T1000 (cell line): ENCODE measurements at regions not wholly inside any gene's neighbourhood (a gene's known extent, or its start where the extent isn't known, plus 50 kb on each side); places are given as distances from the start of the nearest gene placed in this dataset.
"Not testable (repeated sequence)": the region's sequence is repeated elsewhere in the genome, so short reads cannot be mapped to it uniquely, and the experiment has no call there.

Experiments
- DNase-seq: peaks from one replicate; lab custom pipeline; 2025; ENCODE audit warnings: mixed read lengths; lab: John Stamatoyannopoulos, UW

DNA sequence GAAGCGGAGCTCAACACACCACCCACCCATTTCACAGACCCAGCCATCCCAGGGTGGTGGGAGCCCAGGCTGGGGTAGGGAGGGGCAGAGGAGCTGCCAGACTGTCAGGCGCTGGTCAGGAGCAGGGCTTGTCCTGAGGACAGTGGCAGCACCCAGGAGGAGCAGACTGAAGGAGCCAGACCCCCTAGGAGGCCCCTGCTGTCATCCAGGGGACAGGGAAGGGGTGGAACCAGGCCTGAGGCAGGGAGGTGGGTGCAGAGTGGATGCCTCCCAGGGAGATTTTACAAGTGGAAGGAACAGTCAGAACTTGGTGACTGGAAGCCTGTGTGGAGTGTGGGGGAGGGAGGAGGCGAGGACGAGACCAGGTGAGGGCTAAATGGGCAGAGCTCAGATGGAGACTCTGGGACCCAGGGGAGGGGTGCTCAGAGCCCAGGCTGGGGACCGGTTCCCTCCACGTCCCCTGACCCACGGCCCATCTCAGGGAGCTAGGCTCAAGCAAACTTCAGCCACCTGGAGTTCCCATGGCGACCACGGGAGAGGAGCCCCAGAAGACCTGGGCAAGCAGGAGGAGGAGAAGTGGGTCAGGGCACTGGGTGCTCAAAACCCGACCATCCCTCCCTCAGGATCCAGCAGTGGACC lies 215.4 kb downstream of the TBC1D2B start:
- not testable (repeated sequence) for DNase-seq

DNA sequence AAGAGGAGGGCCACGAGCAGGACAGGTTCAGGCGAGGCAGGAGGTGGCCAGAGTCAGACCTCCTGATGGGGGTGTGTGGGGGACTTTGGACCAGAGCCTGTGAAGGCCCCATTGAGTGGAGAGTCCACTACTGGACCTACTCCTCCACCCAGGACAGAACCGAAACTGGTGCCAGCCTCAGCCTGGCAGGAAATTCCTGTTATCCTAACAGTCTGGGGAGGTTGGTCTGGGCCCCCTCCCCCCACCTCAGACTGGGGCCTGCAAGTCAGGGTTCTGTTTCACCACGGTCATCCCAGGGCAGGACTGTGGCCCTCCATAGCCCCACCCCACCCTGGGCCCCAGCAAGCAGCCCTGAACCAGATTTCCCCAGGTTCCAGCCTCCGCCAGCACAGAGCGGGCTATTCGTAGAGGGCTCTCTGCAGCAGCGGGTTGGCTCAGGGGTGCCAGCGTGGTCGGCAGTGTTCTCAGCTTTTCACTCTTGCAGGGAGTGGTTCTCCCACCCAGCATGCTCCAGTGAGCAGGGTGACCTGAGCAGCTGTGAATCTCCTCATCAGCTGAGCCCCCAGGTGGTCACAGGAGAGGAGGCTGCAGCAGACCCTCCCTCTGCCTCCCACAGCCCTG lies 217.3 kb downstream of the TBC1D2B start:
- DNase-seq = no peak

DNA sequence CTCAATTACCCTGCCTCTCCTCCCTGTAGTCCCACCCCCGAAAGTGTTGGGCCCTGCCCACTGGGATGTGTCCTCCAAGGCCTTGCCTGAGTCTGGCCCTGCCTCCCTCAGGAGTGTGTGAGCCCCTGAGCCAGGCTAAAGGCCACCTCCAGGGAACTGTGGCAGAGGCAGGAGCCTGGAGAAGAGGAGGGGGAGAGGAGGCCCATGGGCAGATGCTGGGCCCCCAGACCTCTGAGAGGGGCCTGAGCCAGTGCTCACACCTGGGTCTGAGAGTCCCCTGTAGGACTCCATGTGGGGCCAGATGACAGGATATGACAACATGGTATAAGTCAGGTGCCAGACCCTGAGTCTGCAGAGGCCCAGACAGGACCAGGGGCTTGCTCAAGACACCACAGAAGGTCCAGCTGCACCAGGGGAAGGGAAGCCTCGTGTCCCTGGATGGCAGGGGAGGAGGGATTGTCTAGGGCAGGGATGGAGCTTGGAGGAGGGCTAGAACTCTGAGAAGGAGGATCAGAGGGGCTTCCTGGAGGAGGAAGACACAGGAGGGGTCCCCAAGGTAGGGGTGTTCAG lies 217.9 kb downstream of the TBC1D2B start:
- DNase-seq = no peak

DNA sequence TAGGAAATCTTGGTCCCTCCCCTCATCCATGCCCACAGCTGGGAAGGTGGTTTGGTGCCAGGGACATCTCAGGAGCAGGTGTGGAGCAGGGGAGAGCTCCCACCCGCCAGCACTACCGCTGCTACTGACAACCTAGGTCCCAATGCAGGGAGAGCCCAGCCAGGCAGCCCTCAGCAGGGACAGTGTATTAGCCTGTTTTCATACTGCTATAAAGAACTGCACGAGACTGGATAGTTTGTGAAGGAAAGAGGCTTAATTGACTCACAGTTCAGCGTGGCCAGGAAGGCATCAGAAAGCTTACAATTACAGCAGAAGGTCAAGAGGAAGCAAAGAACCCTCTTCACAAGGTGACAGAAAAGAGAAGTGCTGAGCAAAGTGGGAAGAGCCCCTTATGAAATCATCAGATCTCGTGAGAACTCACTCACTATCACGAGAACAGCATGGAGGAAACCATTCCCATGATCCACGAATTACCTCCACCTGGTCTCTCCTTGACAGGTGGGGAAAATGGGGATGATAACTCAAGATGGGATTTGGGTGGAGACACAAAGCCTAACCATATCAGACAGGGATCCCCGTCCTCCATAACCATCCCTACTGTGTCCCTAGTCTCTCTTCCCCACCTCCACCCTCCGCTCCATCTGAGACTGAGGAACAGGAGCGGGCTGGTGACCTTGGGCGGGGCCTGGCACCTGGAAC lies 218.6 kb downstream of the TBC1D2B start:
- no peak for DNase-seq

DNA sequence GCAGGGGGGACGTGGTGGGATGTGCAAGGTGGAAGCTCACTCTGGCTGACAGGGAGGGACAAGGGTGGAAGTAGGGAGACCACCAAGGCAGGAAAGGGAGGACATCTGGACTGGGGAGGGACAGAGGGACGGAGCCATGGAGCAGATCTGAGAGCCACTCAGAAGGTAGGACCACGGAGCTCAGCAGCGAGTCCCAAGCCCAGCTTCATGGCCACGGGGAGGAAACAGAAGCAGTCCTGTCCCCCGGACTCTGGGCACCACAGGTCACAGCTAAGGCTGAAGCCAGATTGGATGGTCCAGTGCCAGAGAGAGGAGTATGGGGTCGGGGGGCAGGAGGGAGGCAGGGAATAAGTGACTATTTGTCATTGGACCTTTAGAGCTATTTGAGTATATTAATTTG lies 220.1 kb downstream of the TBC1D2B start:
- DNase-seq = no peak

DNA sequence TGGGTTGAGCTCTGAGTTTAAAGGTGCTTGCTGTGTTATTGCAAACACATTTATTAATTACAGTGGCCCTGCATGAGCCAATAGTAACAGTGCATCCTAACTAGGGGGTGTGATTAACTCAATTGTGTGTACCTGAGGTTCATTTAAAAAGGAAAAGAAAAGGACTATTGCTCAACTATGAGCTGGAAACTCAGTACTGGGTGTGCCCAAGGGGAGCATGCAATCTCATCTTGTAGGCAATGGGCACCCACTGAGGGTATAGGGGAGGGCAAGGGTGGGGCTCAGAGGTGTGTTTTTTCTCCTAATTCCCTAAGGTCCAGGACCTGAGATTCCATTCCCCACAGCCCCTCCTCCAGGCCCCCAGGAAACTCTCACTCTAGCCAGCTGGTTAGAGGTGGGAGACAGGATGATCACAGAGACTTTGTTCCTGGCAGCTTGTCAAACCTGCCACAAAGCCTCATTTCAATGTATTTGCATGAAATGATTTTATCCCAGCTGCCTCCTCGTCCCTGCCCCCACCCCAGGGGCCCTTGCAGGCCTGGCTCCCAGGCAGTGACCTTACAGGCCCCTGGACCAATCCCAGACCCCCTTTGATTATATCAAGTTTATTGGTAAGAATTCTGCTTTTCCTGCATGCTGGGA lies 220.7 kb downstream of the TBC1D2B start:
- DNase-seq = no peak

DNA sequence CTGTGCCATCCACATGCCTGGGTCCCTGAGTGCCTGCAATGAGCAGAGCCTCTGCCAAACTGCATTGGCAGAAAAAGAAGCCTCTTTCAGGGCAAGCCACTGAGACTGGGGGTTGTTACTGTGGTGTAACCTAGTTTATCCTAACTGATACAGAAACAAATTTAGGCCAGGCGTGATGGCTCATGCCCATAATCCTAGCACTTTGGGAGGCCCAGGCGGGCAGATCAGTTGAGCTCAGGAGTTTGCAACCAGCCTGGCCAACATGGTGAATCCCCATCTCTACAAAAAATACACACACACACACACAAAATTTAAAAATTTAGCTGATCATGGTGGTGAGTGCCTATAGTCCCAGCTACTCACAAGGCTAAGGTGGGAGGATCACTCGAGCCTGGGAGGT lies 221.6 kb downstream of the TBC1D2B start:
- DNase-seq = no peak

DNA sequence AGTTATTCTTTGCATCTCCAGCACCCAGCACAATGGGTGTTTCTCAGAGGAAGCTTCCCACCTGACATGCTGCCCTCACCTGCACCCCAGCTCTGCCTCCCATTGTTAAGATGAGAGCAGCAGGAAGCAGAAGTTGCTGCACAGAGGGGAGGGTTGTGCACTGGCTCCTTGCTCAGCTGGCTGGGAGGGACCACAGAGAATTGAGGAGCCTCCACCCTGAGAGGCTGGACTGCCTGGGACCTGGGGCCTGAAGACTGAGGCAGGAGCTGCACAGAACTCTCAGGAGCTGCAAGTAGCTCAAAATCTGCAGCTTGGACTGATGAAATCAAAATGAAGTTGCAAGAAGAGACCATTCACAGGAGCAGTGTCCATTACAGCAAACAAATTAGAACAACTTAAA lies 222.3 kb upstream of the LINGO1 start:
- no peak for DNase-seq

DNA sequence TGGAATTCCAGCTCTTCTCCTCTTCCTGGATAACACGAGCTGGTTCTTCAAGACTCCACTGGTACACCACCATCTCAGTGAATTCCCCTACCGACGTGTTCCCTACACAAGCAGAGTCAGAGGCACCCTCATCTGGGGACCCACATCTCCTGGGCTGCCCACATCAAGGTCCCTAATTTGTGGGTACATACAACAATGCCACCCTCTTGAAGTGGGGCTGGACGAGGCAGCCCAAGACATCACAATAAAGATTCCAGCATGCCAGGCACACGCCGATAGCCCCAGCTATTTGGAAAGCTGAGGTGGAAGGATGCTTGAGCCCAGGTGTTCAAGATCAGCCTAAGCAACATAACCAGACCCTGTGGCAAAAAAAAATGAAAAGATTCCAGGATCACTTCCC lies 221.2 kb upstream of the LINGO1 start:
- DNase-seq = no peak

DNA sequence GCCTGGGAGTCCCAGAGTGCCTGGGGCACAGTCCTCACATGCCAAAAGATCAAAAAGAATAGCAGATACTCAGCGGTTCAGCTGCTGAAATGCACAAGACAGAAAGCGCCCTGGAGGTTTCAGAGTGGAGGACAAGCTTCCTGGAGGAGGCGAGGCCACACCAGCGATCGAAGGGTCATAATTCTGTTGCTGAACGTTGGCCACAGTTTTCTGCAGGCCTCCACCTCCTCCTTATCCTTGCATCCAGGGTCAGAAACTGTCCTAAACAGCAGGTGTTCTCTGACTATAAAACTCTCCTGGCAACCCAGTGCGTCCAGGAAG lies 220.3 kb upstream of the LINGO1 start:
- no peak for DNase-seq

DNA sequence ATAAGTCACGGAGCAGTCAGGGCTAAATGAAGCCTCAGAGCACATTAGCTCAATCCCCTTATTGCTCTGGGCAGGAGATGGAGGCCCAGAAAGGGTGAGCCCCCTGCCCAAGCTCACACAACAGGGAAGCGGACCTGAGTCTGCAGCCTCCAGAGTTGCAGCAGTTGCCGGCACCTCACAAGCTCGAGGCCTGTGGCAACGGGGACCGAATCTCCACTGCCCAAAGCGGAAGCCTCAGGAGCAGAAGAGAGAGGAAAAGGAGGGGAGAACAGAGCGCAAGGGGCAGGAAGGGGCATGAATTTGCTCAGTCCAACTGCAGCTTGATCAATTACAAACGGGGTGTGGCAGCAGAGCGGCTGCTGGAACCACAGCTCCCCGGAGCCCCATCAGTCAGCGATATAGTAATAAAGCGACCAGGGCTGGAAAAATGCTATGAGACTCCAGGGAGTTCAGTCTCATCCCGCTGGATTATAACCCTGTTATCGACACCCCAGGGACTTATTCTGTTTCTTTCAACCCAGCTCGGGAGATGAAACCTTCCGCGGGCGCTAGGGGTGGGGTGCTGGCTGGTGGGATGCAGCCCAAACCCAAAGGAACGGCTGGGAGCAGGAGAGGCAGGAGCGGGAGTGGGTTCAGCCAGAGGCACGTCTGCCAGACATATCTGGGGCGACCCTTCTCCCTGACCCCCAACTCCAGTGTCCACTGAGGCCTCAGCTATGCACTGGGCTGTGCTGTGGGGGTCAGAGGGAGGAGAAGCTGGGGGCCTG lies 219.7 kb upstream of the LINGO1 start:
- DNase-seq = peak; percentile 6

DNA sequence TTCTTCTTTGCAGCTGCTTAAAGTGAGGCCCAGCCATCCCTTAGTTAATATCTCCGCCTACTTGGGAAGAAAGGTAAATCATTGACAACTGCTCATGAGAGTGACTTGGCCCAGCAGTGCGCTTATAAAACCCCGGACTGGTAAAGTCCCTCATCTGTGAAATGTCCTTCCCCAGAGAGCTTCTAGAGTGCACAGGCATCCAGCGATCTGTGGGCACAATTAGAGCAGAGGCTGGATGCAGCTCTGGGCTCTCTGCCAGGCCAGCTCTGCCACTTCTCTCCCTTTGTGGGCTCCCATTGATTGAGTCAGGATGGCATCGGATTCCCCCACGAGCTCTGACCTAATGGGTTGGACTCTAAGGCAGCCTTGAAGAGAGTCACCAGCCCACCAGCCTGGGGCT lies 219.0 kb upstream of the LINGO1 start:
- DNase-seq = peak; percentile 55

DNA sequence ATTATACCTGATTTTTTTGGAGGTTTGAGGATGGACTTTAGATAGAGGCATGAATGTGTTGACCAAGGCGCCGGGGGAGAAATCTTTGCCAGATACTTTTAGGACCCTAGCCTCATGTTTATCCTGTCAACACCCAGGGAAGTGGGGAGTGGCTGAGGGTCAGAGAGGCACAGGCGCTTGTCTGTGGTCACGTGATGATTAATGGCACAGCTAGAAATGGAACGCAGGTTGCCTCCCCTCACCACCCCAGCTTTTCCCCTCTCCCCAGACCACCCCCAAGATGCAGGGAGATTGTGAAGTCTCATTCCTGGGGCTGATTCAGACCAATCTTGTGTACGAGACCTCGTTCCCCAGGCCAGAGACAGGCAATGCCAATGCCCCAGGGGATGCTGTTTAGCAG lies 218.4 kb upstream of the LINGO1 start:
- no peak for DNase-seq

DNA sequence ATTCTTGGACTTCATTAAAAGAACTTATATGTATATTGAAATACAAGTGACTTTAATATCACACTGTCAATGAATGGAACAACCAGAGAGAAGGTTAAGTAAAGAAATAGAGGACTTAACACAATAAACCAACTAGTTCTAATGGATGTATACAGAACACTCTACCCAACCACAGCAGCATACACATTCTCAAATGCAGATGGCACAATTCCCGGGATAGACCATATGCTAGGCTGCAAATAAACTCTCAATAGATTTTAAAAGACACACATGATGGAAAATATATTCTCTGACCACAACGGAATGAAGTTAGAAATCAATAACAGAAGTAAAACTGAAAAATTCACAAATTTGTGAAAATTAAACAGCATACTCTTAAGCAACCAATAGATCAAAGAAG lies 214.3 kb upstream of the LINGO1 start:
- DNase-seq = no peak

DNA sequence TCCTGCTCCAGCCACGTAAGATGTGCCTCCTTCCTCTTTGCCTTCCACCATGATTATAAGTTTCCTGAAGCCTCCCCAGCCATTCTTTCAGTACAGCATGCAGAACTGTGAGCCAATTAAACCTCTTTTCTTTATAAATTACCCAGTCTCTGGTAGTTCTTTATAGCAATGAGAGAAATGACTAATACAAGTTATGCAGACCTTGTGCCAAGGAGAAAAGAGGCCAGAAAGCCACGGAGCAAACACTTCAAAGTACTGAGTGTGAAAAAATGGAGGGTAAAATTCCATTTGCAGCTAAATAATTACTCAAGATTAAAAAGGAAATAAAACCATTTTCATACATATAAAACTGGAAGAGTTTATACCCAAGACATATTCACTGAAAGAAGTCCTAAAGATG lies 213.6 kb upstream of the LINGO1 start:
- no peak for DNase-seq

DNA sequence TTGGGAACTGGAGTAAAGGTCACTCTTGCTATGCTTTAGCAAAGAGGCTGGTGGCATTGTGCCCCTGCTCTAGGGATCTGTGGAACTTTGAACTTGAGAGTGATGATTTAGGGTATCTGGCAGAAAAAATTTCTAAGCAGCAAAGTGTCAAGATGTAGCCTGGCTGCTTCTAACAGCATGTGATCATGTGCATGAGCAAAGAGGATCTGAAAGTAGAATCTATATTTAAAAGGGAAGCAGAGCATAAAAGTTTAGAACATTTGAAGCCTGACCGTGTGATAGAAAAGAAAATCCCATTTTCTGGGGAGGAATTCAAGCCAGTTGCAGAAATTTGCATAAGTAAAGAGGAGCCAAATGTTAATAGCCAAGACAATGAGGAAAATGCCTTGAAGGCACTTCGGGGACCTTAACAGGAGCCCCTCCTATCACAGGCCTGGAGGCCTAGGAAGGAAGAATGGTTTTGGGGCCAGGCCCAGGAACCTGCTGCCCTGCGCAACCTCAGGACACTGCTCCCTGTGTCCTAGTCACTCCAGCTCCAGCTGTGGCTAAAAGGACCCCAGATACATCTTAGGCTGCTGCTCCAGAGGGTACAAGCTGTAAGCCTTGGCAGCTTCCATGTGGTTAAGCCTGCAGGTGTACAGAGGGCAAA lies 212.2 kb upstream of the LINGO1 start:
- no peak for DNase-seq

DNA sequence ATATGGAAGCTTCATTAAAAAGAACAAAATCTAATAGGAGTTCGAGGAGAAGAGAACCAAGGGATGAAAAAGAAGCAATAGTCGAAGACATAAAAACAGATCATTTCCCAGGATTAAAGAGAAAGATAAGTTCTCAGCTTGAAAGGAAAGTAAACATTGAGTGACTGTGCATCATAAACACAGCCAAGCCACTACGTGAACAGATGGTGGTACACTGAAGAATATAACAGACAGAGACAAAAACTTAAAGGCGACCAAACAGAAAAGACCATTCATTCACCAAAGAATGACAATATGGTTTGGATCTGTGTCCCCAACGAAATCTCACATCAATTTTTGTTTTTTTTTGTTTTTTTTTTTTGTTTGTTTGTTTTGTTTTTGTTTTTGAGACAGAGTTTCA lies 210.8 kb upstream of the LINGO1 start:
- DNase-seq = no peak

DNA sequence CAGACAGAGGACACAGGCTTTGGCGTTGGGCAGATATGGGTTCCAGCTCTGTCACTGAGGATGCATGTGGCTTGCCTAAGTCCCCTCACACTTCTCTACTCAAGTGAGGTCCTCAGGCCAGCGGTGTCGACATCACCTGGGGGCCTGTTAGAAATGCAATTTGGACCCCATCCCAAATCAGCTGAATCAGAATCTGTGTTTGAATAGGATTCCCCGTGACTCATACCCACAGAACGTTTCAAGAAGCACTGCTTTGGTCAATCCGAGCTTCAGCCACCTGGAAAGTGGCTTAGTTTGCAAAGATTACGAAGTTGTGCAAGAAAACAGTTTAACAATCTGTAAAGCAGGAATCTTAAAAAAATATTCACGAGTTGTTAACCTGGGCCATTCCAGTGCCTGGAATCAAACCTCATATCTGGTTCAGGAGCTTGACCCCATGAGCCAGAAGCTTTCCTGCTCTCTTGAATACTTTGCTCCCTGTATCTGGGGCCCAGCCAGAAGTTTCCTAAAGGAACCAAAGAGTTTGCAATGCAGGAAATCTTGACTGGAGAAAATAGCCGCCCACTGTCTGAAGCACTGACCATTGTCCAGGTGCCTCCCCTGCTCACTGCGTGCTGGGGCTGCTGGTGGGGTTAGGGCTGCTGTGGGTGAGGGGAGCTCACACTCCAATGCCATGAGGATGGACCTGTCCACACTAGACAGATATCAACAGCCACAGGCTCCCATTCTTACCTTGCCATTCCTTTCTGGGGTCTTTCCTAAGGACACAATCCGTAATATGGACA lies 208.5 kb upstream of the LINGO1 start:
- peak; percentile 24 for DNase-seq

DNA sequence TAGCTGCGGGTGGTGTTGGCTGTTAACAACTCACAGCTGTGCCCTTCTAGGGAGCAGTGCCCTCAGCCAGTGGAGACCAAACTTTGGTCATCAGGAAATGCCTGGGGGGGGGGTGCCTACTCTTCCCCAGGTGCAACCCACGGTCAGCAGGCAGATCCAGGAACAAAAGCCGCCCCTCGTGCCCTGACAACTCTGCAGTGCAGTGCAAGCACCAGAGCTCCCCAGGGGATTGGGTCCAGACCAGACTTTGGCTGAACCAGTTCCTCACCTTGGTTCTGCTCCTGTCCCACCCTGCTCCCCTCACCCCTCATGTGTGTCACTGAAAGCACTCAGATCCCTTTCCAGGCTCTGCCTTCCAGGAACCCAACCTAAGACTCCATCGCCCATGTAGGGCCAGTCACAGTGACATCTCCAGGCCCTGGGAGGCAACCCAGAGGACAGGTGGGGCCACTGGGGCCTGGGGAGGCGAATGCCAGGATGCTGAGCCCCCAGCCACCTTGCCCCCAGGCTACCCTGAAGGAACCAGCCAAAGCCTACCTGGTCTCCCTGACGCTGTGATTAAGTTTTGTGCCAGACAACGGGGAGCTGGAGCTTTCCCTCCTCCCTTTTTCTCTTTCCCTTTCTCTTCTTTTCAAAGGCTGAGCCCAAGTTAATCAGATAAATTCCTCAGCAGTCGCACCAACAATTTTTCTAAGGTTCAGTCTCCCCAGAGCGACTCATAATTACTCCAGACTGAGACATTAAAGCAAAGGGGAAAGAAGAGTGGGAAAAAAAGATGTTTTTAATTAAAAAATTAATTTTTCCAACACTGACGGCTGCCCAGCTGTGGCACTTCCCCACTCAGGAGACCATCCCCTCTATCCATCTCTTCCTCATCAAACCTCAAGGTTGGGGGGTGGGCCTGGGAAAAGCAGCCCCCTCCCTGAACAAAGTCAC lies 207.5 kb upstream of the LINGO1 start:
- DNase-seq = no peak

DNA sequence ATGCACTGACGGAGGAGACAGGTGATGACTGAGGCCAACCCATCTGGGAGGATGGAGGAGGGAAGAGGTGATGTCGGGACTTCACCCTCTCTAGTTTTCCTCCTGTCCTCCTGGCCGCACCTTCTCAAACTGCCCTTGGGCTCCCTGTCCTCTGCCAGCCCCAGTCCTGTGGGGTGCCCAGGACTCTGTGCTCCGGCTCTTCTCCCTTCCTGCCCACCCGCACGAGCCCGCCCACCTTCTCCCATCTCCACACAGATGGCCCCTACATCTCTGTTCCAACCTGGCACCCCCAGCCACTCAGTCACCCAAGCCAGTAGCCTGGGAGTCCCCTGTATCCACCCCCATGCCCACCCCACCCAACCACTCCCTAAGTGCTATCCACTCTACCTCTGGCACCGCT lies 206.7 kb upstream of the LINGO1 start:
- DNase-seq = no peak
